GM12873 (cell line): ENCODE measurements at regions not wholly inside any gene's neighbourhood (a gene's known extent, or its start where the extent isn't known, plus 50 kb on each side); places are given as distances from the start of the nearest gene placed in this dataset.

Experiments used
- CTCF ChIP-seq: IDR thresholded peaks from 2 replicates; pipeline ENCODE4 v1.5.1; 2012; ENCODE audit warnings: low read depth, mild to moderate bottlenecking, moderate library complexity, low read length, control low read depth; ENCODE audit not compliant: insufficient read depth; ENCODE audit errors: missing control alignments

- TF ChIP-seq CTCF: no peak
Observed at GRCh38 chr17:51475730-51476129, 215.4 kb downstream of the UTP18 start.

- no peak for TF ChIP-seq CTCF
Observed at GRCh38 chr17:51479303-51479702, 219.0 kb downstream of the UTP18 start.

GRCh38 chr17:51481370-51481769 is 221.0 kb downstream of the UTP18 start:
- TF ChIP-seq CTCF: no peak

- no peak for TF ChIP-seq CTCF
Observed at GRCh38 chr17:51486091-51486490, 225.7 kb downstream of the UTP18 start.

GRCh38 chr17:51486885-51487520 is 226.7 kb downstream of the UTP18 start:
- no peak for TF ChIP-seq CTCF

GRCh38 chr17:51487947-51488346 is 227.6 kb downstream of the UTP18 start:
- TF ChIP-seq CTCF: peak; percentile 49

GRCh38 chr17:51491416-51491815 is 231.1 kb downstream of the UTP18 start:
- TF ChIP-seq CTCF: no peak
